Ascending aorta (tissue), 2 donors: ENCODE measurements at regions not wholly inside any gene's neighbourhood (a gene's known extent, or its start where the extent isn't known, plus 50 kb on each side); places are given as distances from the start of the nearest gene placed in this dataset.
A peak's percentile ranks its signal among the peaks of the same experiment; 100 is the strongest.

Source experiments
- DNase-seq, 2 donors: peaks; one replicate each; pipeline ENCODE4 v3.0.0-alpha.2; 2019; ENCODE audit warnings: low spot score in 2 of 2
- H3K27ac ChIP-seq, 2 donors: fragments of 200-600 bp; sonication (generic); one replicate each; pipeline ENCODE4 v1.5.1; 2016 to 2017; ENCODE audit warnings: mild to moderate bottlenecking in 1 of 2
- H3K27me3 ChIP-seq: fragments of 200-600 bp; sonication (generic); one replicate; pipeline ENCODE4 v1.5.1; 2017
- H3K36me3 ChIP-seq, 2 donors: fragments of 200-600 bp; sonication (generic); one replicate each; pipeline ENCODE4 v1.5.1; 2016
- H3K4me1 ChIP-seq, 2 donors: fragments of 200-600 bp; sonication (generic); one replicate each; pipeline ENCODE4 v1.5.1; 2016 to 2017; ENCODE audit warnings: mild to moderate bottlenecking in 1 of 2
- H3K4me3 ChIP-seq, 2 donors: fragments of 200-600 bp; sonication (generic); one replicate each; pipeline ENCODE4 v1.5.1; 2016 to 2017; ENCODE audit warnings: mild to moderate bottlenecking in 1 of 2
- H3K9me3 ChIP-seq, 2 donors: fragments of 200-600 bp; sonication (generic); one replicate each; pipeline ENCODE4 v1.5.1; 2016
- CTCF ChIP-seq, 3 experiments: fragments of 200-600 bp in 2 of 3; fragments of 450-650 bp in 1 of 3; sonication (generic) in 2 of 3; IDR thresholded peaks; one replicate each; pipeline ENCODE4 v1.5.1; 2016 to 2019; ENCODE audit warnings: antibody characterized with exemption in 3 of 3, mild to moderate bottlenecking in 1 of 3, moderate library complexity in 1 of 3
- intact Hi-C: fragments of 100-400 bp; cut with DNase I; formaldehyde crosslinking; loops from one replicate; pipeline ENCODE4 v1.15.1; 2023

GRCh38 chr14:63800083-63800482, 52.7 kb upstream of the SYNE2 start:
- Histone ChIP-seq H3K36me3 (no peaks in the 10 kb centered on the region), H3K27ac (no peak overlapping the region), H3K4me3 (peak overlapping the region; percentile 46 to 53), H3K27me3 (no peaks in the 10 kb centered on the region), H3K4me1 (peaks cover 0 to 4% of the 10 kb centered on the region in 2 donors), H3K9me3 (no peaks in the 10 kb centered on the region)
- DNase-seq = no peak
- no peak for TF ChIP-seq CTCF (IDR thresholded peaks at IDR 0.05)
- intact Hi-C loops = loop anchor here (10.0 kb wide), 1 partner anchor 165 kb away; no protein-coding TSS in a partner anchor

DNA sequence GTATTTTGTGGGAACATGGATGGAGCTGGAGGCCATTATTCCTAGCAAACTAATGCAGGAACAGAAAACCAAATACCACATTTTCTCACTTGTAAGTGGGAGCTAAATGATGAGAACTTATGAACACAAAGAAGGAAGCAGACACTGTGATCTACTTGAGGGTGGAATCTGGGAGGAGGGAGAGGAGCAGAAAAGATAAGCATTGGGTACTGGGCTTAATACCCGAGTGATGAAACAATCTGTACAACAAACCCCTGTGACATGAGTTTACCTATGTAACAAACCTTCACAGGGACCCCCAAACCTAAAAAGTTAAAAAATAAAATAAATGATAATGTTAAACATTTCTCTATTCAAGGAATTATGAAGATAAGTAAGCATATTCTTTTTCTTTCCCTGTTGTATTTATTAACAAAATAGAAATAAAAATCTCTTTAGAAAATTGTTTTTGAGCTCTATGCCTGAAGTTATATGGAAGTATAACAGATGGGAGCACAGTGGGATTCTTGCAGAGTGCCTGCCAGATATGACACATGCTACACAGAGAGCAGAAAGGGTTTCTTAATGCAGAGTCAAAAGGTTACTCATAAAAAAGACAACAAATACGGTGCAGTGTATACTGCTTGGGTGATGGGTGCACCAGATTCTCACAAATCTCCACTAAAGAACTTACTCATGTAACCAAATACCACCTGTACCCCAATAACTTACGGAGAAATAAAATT, 52.0 kb upstream of the SYNE2 start:
- intact Hi-C loops = loop anchor here (10.0 kb wide), 1 partner anchor 164 kb away; no protein-coding TSS in a partner anchor
- Histone ChIP-seq H3K4me1 (peaks cover 0 to 4% of the 10 kb centered on the region in 2 donors), H3K27ac (no peak overlapping the region), H3K36me3 (no peaks in the 10 kb centered on the region), H3K27me3 (no peaks in the 10 kb centered on the region), H3K9me3 (no peaks in the 10 kb centered on the region), H3K4me3 (no peak overlapping the region)
- no peak for DNase-seq
- TF ChIP-seq CTCF (IDR thresholded peaks at IDR 0.05) = no peak
